GM12878 (cell line): ENCODE measurements at regions not wholly inside any gene's neighbourhood (a gene's known extent, or its start where the extent isn't known, plus 50 kb on each side); places are given as distances from the start of the nearest gene placed in this dataset.

Experiments used
- ATAC-seq: fragments of 200-7000 bp; cut with Tn5 transposase; 3 replicates; pipeline ENCODE4 v1.9.1; 2020; ENCODE audit warnings: mild to moderate bottlenecking, moderate library complexity
- BruUV-seq: library from RNA; stranded (reverse); fragments of 400-500 nt; replicated peaks from 2 replicates; lab custom pipeline; 2021; lab: Mats Ljungman, UMichigan
- CTCF ChIA-PET: fragments of 300-600 bp; sonication (Branson Sonifier 250); formaldehyde crosslinking; extraction: SDS; loops from one replicate; lab custom pipeline; 2021; ENCODE audit warnings: inconsistent platforms; lab: Yijun Ruan, JAX
- POLR2A ChIA-PET: fragments of 350-600 bp; formaldehyde crosslinking; extraction: SDS; loops from one replicate; lab custom pipeline; 2021; ENCODE audit warnings: inconsistent platforms; lab: Charles Lee
- RAD21 ChIA-PET: fragments of 300-600 bp; sonication (Branson Sonifier 250); formaldehyde crosslinking; loops from one replicate; lab custom pipeline; 2023; ENCODE audit warnings: antibody characterized with exemption; ENCODE audit not compliant: unreplicated experiment; lab: Charles Lee
- SMC1A ChIA-PET: fragments of 300-600 bp; sonication (Branson Sonifier 250); formaldehyde crosslinking; loops from one replicate; lab custom pipeline; 2023; ENCODE audit not compliant: unreplicated experiment, uncharacterized antibody; lab: Charles Lee
- DNase-seq: peaks from one replicate; pipeline ENCODE4 v3.0.0-alpha.2; 2011; ENCODE audit warnings: low read depth, low spot score
- FAIRE-seq: peaks from 3 replicates; lab custom pipeline; 2011; peaks lifted over from hg19 to GRCh38; lab: Jason Lieb, UNC
- H2AFZ ChIP-seq: 2 replicates; pipeline ENCODE4 v1.6.0; 2011; ENCODE audit warnings: low read depth, low read length, control low read depth; ENCODE audit not compliant: control insufficient read depth
- H3K27ac ChIP-seq: 2 replicates; pipeline ENCODE4 v1.5.1; 2011; ENCODE audit warnings: control low read depth; ENCODE audit not compliant: control insufficient read depth, insufficient read depth
- H3K27me3 ChIP-seq, 2 experiments: replicated peaks in 1 of 2; 2 replicates each; pipeline versions ENCODE4 v1.6.0 to v1.6.1; 2011; ENCODE audit warnings: low read length in 1 of 2; ENCODE audit not compliant: control insufficient read depth in 2 of 2, insufficient read depth in 2 of 2
- H3K36me3 ChIP-seq, 2 experiments: 2 replicates each; pipeline ENCODE4 v1.5.1; 2011; ENCODE audit warnings: low read length in 1 of 2; ENCODE audit not compliant: control insufficient read depth in 2 of 2, insufficient read depth in 2 of 2
- H3K4me1 ChIP-seq: 2 replicates; pipeline ENCODE4 v1.6.1; 2011; ENCODE audit warnings: mild to moderate bottlenecking, low read length, moderate library complexity, mixed read lengths; ENCODE audit not compliant: control insufficient read depth, insufficient read depth
- H3K4me2 ChIP-seq: 2 replicates; pipeline ENCODE4 v1.6.0; 2011; ENCODE audit warnings: control low read depth; ENCODE audit not compliant: control insufficient read depth, insufficient read depth
- H3K4me3 ChIP-seq: fragments of 200-600 bp; sonication (generic); 2 replicates; pipeline ENCODE4 v1.5.1; 2016
- H3K79me2 ChIP-seq: 2 replicates; pipeline ENCODE4 v1.6.0; 2011; ENCODE audit warnings: low read length; ENCODE audit not compliant: control insufficient read depth, insufficient read depth
- H3K9ac ChIP-seq: 2 replicates; pipeline ENCODE4 v1.8.0; 2011; ENCODE audit warnings: low read length, control low read depth, mixed read lengths; ENCODE audit not compliant: control insufficient read depth, insufficient read depth
- H3K9me3 ChIP-seq: replicated peaks from 3 replicates; pipeline ENCODE4 v1.5.1; 2011; ENCODE audit warnings: mild to moderate bottlenecking, low read length; ENCODE audit not compliant: control insufficient read depth, insufficient read depth
- H4K20me1 ChIP-seq: 2 replicates; pipeline ENCODE4 v1.6.0; 2011; ENCODE audit not compliant: control insufficient read depth, insufficient read depth
- ASH2L ChIP-seq: fragments of 300-600, 200-600 bp; sonication (generic); IDR thresholded peaks from 2 replicates; pipeline ENCODE4 v1.6.1; 2017; ENCODE audit warnings: low read depth, mild to moderate bottlenecking, borderline replicate concordance
- CREM ChIP-seq: IDR thresholded peaks from 2 replicates; pipeline ENCODE4 v1.6.1; 2014; ENCODE audit warnings: antibody characterized with exemption, low read depth
- RCOR1 ChIP-seq: conservative IDR thresholded peaks from 2 replicates; pipeline ENCODE4 v1.6.1; 2012; ENCODE audit warnings: low read depth, low read length, improper control_type of control experiment
- WGBS: methylation state at CpG from one replicate; pipeline ENCODE4 v1.1.6; 2016; ENCODE audit warnings: low lambda C conversion rate; ENCODE audit not compliant: insufficient replicate concordance, insufficient coverage; ENCODE audit errors: missing lambda C conversion rate; 5-methylcytosine and 5-hydroxymethylcytosine counted together
- in situ Hi-C: fragments of 300-500 bp; cut with MboI; formaldehyde crosslinking; loops from 9 replicates; pipeline ENCODE4 v1.14.3; 2018; ENCODE audit warnings: mixed read lengths
- intact Hi-C: fragments of 100-400 bp; cut with micrococcal nuclease; formaldehyde crosslinking; loops from one replicate; pipeline ENCODE4 v1.14.2; 2022; ENCODE audit not compliant: unreplicated experiment
- TF ChIP-seq, protein P1 (sequence below), 3 experiments: IDR thresholded peaks in 2 of 3; conservative IDR thresholded peaks in 1 of 3; 2 replicates each; pipeline ENCODE4 v1.5.1; 2011; ENCODE audit warnings: low read depth in 3 of 3, low read length in 3 of 3, mild to moderate bottlenecking in 3 of 3, control low read depth in 2 of 3, moderate library complexity in 2 of 3, inconsistent platforms in 1 of 3, mixed read lengths in 1 of 3; ENCODE audit not compliant: control insufficient read depth in 2 of 3, insufficient read depth in 1 of 3; ENCODE audit errors: extremely low read depth in 1 of 3
- TF ChIP-seq, protein P2 (sequence below): fragments of 450-650 bp; IDR thresholded peaks from 2 replicates; pipeline ENCODE4 v1.6.1; 2016; ENCODE audit warnings: mild to moderate bottlenecking

DNA sequence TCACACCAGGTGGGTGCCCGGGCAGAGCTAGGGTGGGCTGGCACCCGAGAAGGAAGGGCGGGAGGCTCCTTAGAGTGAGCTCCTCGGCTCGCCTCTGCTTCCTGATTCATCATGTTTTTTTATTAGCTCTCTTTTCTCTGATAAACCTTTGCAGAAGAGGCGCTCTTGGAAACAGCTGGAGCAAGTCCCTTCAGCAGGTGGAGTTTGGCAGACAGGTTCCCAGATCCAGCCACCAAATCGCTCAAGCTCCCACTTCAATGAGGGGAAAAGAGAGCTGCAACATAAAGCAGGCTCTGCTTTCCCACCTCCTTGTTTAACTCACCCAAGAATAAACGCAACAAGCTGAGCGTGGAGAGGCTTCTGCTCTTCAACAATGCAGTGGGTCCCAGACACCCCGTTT is 244.8 kb downstream of the TSHZ3 start:
- Histone ChIP-seq H3K4me2 (no peak overlapping the region), H3K27ac (no peak overlapping the region), H3K27me3 (no peaks in the 10 kb centered on the region), H3K4me3 (no peak overlapping the region), H3K79me2 (no peaks in the 10 kb centered on the region), H3K4me1 (no peaks in the 10 kb centered on the region), H3K36me3 (no peaks in the 10 kb centered on the region), H2AFZ (no peak overlapping the region), H4K20me1 (no peaks in the 10 kb centered on the region), H3K9ac (no peak overlapping the region), H3K9me3 (no peaks in the 10 kb centered on the region; the same call in 2 of the 3 replicates)
- in situ Hi-C loops, result no loop called here
- POLR2A ChIA-PET, result interaction anchor here (0.6 to 0.7 kb wide), 2 partner anchors 165 to 218 kb away, joined by 3 to 6 read pairs; no protein-coding TSS in a partner anchor
- ATAC-seq, result no peak
- RAD21 ChIA-PET, result no interaction called here
- BruUV-seq, result no TSS peak
- no peak for DNase-seq
- no peak for FAIRE-seq
- SMC1A ChIA-PET, result no interaction called here
- CTCF ChIA-PET, result no interaction called here
- WGBS, result 9% methylated on average over 10 of the region's 10 CpGs
- TF ChIP-seq, protein P1, sequence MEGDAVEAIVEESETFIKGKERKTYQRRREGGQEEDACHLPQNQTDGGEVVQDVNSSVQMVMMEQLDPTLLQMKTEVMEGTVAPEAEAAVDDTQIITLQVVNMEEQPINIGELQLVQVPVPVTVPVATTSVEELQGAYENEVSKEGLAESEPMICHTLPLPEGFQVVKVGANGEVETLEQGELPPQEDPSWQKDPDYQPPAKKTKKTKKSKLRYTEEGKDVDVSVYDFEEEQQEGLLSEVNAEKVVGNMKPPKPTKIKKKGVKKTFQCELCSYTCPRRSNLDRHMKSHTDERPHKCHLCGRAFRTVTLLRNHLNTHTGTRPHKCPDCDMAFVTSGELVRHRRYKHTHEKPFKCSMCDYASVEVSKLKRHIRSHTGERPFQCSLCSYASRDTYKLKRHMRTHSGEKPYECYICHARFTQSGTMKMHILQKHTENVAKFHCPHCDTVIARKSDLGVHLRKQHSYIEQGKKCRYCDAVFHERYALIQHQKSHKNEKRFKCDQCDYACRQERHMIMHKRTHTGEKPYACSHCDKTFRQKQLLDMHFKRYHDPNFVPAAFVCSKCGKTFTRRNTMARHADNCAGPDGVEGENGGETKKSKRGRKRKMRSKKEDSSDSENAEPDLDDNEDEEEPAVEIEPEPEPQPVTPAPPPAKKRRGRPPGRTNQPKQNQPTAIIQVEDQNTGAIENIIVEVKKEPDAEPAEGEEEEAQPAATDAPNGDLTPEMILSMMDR (IDR thresholded peaks at IDR 0.05 in 2 of 3, conservative IDR thresholded peaks at IDR 0.05 in 1 of 3; ENCODE audit: control insufficient read depth in 2 of 3, extremely low read depth in 1 of 3, insufficient read depth in 1 of 3, low read depth in 3 of 3, low read length in 3 of 3), result no peak
- no peak for TF ChIP-seq ASH2L
- no peak for TF ChIP-seq RCOR1
- TF ChIP-seq, protein P2, sequence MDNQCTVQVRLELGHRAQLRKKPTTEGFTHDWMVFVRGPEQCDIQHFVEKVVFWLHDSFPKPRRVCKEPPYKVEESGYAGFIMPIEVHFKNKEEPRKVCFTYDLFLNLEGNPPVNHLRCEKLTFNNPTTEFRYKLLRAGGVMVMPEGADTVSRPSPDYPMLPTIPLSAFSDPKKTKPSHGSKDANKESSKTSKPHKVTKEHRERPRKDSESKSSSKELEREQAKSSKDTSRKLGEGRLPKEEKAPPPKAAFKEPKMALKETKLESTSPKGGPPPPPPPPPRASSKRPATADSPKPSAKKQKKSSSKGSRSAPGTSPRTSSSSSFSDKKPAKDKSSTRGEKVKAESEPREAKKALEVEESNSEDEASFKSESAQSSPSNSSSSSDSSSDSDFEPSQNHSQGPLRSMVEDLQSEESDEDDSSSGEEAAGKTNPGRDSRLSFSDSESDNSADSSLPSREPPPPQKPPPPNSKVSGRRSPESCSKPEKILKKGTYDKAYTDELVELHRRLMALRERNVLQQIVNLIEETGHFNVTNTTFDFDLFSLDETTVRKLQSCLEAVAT, result no peak
- TF ChIP-seq CREM, result no peak
- intact Hi-C loops, result no loop called here
